Suprapubic skin (tissue), 4 donors: ENCODE measurements at regions not wholly inside any gene's neighbourhood (a gene's known extent, or its start where the extent isn't known, plus 50 kb on each side); places are given as distances from the start of the nearest gene placed in this dataset.

Experiments used
- CTCF ChIP-seq, 2 donors: fragments of 200-600 bp in 1 of 2; fragments of 450-650 bp in 1 of 2; sonication (generic) in 1 of 2; IDR thresholded peaks; one replicate each; pipeline ENCODE4 v1.5.1; 2016 to 2019; ENCODE audit warnings: antibody characterized with exemption in 2 of 2, mild to moderate bottlenecking in 1 of 2, moderate library complexity in 1 of 2
- POLR2A ChIP-seq, 2 donors: fragments of 450-650 bp; IDR thresholded peaks; one replicate each; pipeline ENCODE4 v1.6.1; 2017; ENCODE audit warnings: antibody characterized with exemption in 2 of 2, mild to moderate bottlenecking in 2 of 2, moderate library complexity in 2 of 2
- POLR2AphosphoS5 ChIP-seq, 3 donors: sonication (generic); formaldehyde crosslinking; IDR thresholded peaks; one replicate each; pipeline ENCODE4 v1.6.1; 2017; ENCODE audit warnings: antibody characterized with exemption in 3 of 3

- TF ChIP-seq POLR2A (IDR thresholded peaks at IDR 0.05), result no peak
- TF ChIP-seq POLR2AphosphoS5 (IDR thresholded peaks at IDR 0.05), result no peak
- no peak for TF ChIP-seq CTCF (IDR thresholded peaks at IDR 0.05)
Observed at GRCh38 chr7:49487830-49488140, 285.7 kb upstream of the VWC2 start.
